HG02852 (cell line): ENCODE measurements at regions not wholly inside any gene's neighbourhood (a gene's known extent, or its start where the extent isn't known, plus 50 kb on each side); places are given as distances from the start of the nearest gene placed in this dataset.
"Not testable (repeated sequence)": the region's sequence is repeated elsewhere in the genome, so short reads cannot be mapped to it uniquely, and the experiment has no call there.

ENCODE experiments used
- ATAC-seq: cut with Tn5 transposase; IDR thresholded peaks from one replicate; pipeline ENCODE4 v1.9.1; 2021; ENCODE audit warnings: mild to moderate bottlenecking, moderate library complexity; ENCODE audit not compliant: unreplicated experiment

DNA sequence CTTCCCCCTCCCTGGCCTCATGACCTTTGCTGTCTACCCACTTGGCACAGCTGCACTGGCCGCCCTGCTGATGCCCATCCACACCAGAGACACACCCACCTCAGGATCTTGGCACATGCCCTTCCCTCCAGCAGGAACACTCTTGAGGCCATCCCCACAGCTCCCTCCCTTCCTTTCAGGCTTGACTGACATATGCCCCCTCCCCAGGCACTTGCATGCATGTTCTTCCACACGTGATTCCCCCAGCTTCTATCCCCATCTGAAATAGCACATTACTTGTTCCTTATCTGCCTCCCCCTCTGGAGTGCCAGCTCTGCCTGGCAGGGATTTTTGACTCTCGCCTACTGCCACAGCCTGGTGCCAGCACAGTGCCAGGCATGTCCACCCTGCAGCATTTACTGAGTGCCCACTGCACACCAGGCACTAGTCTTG, 98.5 kb upstream of the SLC25A33 start:
- no peak for ATAC-seq

DNA sequence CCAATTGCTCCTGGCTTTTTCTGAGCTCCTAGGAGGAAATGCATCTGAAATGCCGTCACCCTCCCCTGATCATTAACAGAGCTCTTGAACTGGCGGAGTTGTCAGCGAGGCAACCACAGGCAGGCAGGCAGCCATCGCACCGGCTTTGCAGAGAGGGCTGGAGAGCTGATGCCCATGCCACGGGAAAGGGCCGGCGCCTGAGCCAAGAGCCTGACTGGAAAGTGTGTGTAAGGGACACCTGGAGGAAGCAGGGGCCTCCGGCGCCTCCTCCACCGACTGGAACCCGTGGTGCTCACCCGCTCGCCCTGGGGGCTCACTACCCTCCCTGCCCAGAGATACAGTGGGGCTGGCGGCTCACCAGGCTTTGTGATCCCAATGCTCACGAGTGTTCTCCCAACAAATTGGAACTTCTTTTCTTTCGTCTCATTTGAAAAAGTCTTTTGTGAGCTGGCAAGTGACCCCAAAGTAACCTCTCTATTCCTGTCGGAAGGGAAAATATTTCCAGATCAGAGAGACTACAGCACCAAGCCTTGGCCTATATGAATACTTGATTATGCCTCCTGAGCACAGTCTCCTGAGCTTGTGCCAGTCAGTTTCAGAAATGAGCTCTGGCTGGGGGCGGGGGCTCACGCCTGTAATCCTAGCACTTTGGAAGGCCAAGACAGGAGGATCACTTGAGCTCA, 97.7 kb upstream of the SLC25A33 start:
- no peak for ATAC-seq

DNA sequence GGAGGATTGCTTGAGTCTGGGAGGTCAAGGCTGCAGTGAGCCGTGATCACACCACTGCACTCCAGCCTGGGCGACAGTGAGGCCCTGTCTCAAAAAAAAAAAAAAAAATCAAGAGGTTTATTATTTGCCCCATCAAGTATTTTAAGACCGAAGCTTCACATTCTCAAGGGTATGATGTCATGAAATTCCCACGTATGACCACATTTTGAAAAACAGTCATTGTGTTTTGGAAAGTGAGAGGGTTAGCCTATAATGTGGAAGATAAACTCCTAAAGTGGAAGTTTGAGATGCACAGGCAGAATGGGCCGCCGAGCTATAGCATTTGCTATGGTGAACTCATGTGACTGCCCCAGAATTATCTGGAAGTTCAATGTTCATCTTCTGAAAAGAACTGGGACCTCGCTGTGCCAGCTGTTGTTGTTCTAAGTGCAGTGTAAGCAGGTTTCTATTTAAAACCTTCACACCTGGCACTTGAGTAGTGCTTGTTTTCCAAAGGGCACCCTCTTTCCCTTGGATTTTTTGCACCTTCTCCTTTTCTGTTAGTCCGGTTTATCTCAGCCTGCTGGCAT, 96.9 kb upstream of the SLC25A33 start:
- ATAC-seq, result no peak

DNA sequence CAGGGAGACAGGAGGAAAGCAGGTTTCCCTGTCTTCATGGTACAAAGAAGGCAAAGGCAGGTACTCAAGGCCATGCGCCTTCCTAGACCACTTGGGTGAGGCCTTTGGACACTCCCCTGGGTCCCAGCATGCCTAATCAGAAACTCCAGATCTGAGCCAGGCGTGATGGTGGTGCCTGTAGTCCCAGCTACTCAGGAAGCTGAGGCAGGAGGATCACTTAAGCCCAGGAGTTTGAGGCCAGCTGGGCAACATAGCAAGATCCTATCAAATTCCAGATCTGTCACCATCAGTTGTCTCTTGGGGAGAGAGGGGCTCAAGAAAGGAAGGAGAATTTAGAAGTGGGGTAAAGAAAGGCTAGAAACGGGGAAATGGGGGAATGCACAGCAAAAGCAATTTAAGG, 96.3 kb upstream of the SLC25A33 start:
- ATAC-seq, result no peak

DNA sequence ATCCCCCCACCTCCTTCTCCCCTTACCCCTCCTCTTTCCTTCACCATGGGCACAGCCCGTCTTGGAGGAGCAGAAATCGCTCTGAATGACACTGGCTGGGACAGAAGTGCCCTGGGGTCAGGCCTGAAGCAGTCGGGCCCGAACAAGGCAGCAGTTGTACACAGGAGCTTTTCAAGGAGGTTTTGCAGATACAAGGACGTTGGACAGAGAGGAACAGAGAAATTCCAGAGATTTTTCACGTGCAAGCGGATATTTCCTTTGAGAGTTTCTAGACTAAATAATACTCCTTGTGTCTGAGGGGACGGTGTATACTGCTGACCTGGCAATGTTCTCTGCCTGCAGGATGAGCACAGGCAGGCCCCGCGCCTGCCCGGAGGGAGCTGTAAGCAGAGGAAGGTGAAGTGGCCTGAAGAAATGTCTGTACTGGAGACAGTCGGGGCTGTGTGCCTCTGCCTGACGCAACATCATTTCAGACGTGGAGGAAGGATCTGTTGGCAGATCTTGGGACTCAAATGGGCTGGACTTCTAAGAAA, 95.3 kb upstream of the SLC25A33 start:
- no peak for ATAC-seq

DNA sequence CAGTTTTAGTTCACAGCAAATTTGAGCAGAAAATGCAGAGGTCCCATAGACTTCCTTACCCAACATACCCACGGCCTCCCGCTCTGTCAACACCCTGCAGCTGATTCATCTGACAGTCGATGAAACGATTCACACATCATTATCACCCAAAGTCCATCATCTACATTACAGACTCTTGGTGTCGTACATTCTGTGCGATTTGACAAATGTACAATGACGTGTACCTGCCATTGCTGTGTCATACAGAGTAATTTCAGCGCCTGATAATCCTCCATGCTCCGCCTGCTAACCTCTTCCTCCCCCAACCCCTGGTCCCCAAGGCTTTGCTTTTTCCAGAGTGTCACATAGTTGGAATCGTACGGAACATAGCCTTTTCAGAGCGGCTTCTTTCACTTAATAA, 94.7 kb upstream of the SLC25A33 start:
- ATAC-seq, result no peak

DNA sequence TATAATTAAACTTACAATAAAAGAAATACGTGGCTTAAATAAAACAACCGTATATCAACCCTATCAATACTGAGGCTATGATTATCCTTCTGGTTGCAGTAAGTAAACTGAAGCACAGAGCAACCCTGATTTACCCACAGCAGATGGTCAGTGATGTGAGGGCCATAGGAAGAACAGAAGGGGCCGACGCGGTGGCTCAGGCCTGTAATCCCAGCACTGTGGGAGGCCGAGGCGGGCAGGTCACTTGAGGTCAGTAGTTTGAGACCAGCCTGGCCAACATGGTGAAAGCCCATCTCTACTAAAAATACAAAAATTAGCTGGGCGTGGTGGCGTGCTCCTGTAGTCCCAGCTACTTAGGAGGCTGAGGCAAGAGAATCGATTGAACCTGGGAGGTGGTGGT, 94.2 kb upstream of the SLC25A33 start:
- ATAC-seq, result not testable (repeated sequence)

DNA sequence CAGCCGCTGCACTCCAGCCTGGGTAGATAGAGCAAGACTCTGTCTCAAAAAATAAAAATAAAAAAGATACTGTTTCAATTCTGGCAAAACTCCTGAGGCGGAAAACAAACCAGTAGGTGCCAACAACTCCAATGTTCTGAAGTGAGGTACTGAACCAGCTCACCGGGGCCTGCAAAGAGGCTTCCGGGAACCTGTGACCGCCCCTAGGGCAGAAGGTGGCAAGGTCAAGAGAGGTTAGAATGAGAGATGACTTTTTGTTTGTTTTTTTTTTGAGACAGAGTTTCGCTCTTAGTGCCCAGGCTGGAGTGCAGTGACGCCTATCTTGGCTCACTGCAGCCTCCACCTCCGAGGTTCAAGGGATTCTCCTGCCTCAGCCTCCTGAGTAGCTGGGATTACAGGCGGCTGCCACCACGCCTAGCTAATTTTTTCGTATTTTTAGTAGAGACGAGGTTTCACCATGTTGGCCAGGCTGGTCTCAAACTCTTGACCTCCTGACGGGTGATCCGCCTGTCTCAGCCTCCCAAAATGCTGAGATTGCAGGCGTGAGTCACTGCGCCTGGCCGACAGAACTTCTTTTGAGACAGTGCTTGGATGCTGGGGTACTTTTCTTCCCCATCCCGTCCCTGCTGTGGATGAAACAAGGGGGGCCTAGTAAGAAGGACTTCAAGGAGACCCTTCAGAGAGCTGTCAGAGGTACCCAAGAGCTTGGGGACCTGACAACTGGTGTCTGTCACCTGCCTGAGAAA, 91.9 kb upstream of the SLC25A33 start:
- ATAC-seq, result no peak

DNA sequence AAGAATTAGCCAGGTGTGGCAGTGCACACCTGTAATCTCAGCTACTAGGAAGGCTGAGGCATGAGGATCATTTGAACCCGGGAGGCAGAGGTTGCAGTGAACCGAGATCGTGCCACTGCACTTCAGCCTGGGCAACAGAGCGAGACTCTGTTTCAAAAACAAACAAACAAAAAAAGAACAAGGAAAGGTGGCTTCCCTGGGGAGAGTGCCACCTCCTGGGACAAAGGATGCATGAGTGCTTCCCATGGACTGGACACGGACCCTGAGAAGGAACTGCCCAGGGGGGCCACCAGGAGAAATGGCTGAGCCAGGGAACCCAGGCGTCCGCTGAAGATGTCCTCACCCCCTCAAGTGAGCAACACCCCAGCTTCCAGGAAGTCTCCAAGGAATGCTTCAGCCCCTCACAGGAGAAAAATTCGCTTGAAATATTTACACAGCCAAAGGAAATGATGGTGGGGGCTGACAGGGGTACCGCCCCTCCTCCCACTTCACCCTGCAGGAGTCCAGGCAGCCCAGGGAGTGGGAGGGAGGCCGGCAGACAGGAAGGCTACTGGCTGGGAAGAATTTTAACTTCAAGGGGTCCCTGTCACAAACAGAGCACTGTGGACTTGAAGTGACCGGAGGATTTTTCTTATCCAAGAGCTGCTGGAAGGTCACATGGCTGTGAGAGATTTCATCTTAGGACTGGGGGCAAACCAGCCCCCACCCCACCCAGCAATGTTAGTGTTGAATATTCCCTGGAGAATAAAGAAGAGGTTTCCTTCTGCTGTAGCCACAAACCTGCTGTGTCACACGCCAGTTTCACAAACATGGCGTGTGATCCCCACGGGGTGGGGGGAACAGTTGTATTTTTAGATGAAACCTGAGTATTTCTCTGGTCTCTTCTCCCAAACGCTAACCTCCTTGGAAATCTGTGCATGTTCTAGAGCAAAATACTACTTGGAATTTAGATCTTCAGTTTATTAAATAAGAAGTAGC, 90.8 kb upstream of the SLC25A33 start:
- ATAC-seq, result no peak

DNA sequence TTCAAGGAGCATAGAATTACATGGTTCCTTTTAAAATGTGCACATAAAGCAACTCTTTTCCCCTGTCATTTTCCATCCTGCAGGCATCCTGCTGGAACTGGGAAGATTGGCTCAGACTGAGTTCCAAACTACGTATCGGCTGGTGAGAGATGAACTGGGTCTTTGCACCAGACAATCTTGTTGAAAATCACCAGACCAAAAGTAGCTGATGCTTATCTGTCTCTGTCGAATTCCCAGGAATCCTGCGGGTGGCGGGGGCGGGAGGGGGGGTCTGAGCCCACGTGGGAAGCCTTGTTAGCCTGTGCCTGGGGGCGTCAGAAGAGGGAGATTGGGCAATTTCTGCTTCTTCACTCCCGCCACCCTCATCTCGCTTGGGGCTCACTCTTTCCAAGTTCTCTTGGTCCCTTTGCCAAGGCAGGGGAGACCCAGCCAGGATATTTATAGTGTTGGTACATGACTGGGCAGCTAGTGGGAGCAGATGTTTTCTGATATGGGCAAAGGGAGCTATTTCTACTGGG, 90.1 kb upstream of the SLC25A33 start:
- ATAC-seq, result no peak

DNA sequence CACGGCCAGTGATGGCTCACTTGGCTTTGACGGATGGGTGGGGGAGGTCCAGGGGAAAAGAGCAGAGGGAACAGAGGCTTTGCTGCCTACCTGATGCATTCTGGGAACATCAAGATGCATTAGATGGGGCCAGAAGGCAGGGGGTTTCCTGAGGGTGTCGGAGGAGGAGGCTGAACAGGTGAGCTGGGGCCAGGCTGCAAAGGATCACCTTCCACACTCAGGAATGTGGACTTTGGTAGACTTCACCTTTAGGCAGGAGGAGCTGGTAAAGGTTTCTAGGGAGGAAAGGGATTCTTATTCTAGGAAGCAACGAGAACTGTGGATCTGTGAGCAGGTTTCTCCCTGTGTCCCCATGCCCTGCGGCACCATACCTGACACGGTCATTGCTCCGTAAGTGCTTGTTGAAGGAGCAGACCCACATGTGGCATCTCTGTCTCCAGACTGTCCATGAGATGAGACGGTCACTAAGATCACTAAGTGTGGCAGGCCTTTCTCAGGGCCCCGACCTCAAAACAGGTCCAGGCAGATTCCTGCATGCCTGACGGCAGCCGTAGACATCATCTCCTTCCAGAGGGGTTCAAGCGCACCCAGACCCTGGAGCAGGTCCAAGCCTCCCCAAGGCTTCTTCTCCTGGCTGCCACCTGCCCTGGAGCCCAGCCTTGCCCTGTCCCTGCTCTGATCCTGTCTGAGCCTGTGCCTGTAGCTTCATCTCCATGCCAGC, 89.1 kb upstream of the SLC25A33 start:
- no peak for ATAC-seq

DNA sequence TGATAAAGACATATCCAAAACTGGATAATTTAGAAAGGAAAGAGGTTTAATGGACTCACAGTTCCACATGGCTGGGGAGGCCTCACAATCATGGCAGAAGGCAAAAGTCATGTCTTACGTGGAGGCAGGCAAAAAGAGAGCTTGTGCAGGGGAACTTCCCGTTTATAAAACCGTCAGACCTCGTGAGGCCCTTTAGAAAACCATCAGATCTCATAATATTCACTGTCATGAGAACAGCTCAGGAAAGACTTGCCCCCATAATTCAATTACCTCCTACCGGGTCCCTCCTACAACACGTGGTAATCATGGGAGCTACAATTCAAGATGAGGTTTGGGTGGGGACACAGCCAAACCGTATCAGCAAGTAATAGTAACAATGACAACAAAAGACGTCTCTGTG, 88.2 kb upstream of the SLC25A33 start:
- no peak for ATAC-seq

DNA sequence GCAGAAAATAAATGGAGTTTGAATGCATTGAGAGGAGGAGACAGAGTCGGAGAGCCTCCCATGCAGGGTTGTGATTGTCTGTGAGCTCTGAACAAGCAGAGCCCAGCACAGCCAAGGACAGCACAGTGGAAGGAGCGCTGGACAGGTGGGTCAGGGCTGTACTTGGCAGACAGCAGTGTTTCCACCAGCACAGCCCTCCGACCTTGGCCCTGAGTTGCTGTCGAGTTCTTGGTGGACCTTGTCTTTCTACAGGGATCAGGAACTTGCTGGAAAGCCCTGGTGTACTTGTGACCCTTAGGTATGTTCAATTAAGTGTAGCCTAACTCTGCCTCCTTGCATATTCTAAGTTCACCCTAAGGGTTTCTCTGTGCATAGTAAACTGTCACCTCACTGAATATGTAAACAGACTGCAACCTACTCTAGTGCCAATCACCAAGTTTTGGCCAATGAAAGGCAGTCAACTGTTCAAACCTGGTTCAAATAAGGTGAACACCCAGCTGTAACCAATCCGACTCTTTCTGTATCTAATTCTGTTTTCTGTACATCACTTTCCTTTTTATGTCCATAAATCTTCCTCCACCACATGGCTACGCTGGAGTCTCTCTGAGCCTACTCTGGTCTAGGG, 86.6 kb upstream of the SLC25A33 start:
- no peak for ATAC-seq

DNA sequence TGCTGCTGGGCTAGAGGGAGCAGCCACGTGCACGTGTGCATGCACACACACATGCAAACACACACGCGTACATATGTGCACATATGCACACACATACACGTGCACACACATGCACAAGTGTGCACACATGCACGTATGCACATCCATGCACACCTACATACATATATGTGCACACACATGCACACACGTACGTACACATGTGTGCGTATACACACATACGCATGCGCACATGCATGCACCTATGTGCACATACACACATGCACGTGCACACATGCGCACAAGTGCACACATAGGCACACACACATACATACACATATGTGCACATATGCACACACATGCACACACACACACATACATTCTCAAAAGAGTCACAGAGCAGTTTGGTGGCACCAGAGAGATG, 85.9 kb upstream of the SLC25A33 start:
- ATAC-seq, result no peak

DNA sequence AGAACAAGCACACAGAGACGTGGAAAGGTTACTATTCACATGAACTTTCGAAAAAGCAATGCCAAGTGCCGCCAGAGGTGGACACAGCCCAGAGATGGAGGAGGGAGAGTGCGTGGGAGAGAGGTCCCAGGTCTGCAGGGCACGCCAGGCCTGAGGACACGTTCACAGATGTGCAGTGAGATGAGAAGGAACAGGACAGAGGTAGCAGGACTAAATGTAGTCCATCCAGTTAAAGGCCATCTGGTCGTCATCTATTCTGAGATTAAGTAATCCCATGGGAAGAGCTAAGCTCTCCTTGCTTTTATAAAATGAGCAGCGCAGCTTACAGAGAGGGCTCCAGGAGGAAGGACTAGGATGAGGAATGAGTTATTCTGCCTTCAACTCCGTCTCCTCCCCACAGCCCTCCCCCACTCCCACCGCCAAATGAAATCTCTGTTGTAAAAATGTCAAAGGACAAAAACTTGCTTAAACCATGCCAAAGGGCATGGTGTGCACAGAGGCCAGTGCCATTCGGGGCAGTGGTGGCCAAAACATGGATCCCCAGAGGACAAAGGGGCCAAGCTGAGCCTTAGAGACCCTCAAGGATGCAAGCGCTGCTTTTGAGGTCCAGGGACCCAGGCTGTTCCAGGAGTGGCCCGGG, 85.4 kb upstream of the SLC25A33 start:
- no peak for ATAC-seq

DNA sequence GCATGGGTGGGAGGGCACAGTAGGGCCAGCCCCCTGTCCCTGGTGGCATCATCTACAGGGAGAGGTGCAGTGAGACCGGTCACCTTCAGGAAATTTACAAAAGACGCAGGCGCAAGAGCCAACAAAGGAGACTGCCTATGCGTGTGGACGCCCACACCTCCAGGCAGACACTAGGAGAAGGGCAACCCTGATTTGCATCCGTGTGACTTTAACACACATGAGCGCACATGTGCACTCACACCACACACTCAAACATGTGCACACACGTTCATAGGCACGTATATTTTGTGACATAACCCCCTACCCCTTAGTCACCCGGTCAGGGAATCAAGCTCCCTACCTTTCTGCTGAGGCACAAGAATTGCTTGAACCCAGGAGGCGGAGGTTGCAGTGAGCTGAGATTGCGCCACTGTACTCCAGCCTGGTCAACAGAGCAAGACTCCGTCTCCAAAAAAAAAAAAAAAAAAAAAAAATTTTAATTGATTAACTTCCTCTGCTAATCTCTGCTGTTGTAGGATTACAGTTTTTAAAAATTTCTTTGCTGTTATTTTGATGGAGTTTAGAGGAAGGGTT, 84.7 kb upstream of the SLC25A33 start:
- no peak for ATAC-seq

DNA sequence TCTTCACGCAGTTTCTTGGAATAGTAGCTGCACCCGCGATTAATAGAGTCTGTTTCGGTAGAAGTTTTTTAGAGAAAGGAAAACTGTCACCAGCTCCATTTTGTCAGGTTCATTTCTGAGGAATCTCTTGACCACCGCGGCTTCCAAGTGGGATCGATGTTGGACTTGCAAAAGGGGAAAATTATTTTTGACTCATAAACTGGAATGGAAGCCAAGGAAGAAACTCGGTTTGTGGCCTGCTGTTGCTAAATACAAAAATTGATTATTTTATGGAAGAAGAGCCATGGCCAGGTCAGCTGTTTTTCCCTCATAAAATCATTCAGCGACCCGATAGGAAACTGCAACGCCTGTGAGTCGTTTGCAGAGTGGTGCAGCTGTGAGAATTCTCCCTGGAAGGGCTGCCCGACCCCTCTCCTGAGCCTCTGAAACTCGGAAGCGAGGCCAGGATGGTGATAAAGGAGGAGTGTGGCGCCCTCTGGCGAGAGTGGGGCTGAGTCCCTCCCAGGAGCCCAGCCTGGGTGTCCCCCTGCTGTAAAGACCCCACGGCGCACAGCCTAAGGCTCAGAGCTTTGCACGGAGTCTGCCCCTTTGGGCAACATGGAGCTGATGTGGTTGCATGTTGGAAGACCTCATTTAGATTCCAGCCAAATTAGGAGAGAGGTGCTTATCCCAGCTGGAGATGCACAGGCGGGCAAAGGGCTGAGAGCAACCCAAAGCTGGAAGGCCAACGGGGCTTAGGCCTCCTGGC, 83.6 kb upstream of the SLC25A33 start:
- ATAC-seq, result no peak

DNA sequence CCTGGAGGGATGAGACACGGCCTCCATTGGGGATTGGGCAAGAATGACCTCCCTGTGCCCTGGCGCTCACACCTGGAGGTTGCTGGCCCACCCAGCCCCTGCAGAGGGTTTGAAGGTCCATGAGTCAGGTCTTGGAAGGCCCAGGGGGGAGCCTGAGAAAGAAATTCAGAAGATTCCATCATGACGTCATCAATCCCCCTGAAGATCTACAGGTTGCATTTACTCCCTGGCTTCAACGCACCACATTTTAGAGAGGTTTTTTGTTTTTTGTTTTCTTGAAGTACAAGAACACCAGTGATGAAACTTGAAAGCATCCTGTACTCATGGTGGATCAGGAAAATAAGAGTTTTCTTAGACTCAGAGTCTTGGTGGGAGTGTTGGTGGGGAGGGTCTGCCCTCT, 82.4 kb upstream of the SLC25A33 start:
- no peak for ATAC-seq
